Activated CD8-positive, alpha-beta memory T cell treated with anti-CD3 and anti-CD28 coated beads, Interleukin-2, amount 50 U/mL, for 1 hour (primary cell): ENCODE measurements at regions not wholly inside any gene's neighbourhood (a gene's known extent, or its start where the extent isn't known, plus 50 kb on each side); places are given as distances from the start of the nearest gene placed in this dataset.

Experiments used
- DNase-seq: peaks from one replicate; pipeline ENCODE4 v3.0.0-alpha.2; 2020; ENCODE audit errors: extremely low read depth

GRCh38 chr16:85162478-85163277 lies 50.4 kb upstream of the CIBAR2 start:
- DNase-seq: no peak

GRCh38 chr16:85163278-85164112 lies 51.2 kb upstream of the CIBAR2 start:
- DNase-seq: no peak

GRCh38 chr16:85164431-85164830 lies 52.2 kb upstream of the CIBAR2 start:
- no peak for DNase-seq

- no peak for DNase-seq
These were observed 52.7 kb upstream of the CIBAR2 start for GRCh38 chr16:85164838-85165516.

GRCh38 chr16:85165781-85166180 lies 53.5 kb upstream of the CIBAR2 start:
- no peak for DNase-seq

GRCh38 chr16:85166281-85166680 lies 54.0 kb upstream of the CIBAR2 start:
- no peak for DNase-seq

GRCh38 chr16:85166699-85167588 lies 54.7 kb upstream of the CIBAR2 start:
- no peak for DNase-seq

GRCh38 chr16:85167589-85168537 lies 55.6 kb upstream of the CIBAR2 start:
- no peak for DNase-seq

- no peak for DNase-seq
These were observed 56.5 kb upstream of the CIBAR2 start for GRCh38 chr16:85168732-85169256.

- DNase-seq: no peak
These were observed 57.2 kb upstream of the CIBAR2 start for GRCh38 chr16:85169333-85170065.

- DNase-seq: no peak
These were observed 57.8 kb upstream of the CIBAR2 start for GRCh38 chr16:85170066-85170491.

GRCh38 chr16:85170590-85171003 lies 58.3 kb upstream of the CIBAR2 start:
- no peak for DNase-seq

GRCh38 chr16:85171004-85171758 lies 58.9 kb upstream of the CIBAR2 start:
- DNase-seq: no peak

- no peak for DNase-seq
These were observed 59.6 kb upstream of the CIBAR2 start for GRCh38 chr16:85171759-85172454.

GRCh38 chr16:85172455-85173145 lies 60.3 kb upstream of the CIBAR2 start:
- no peak for DNase-seq

- DNase-seq: no peak
These were observed 61.1 kb upstream of the CIBAR2 start for GRCh38 chr16:85173146-85173980.
